ENCODE measurements at regions not wholly inside any gene's neighbourhood (a gene's known extent, or its start where the extent isn't known, plus 50 kb on each side); places are given as distances from the start of the nearest gene placed in this dataset.
"Not testable (repeated sequence)": the region's sequence is repeated elsewhere in the genome, so short reads cannot be mapped to it uniquely, and the experiment has no call there.

DNA sequence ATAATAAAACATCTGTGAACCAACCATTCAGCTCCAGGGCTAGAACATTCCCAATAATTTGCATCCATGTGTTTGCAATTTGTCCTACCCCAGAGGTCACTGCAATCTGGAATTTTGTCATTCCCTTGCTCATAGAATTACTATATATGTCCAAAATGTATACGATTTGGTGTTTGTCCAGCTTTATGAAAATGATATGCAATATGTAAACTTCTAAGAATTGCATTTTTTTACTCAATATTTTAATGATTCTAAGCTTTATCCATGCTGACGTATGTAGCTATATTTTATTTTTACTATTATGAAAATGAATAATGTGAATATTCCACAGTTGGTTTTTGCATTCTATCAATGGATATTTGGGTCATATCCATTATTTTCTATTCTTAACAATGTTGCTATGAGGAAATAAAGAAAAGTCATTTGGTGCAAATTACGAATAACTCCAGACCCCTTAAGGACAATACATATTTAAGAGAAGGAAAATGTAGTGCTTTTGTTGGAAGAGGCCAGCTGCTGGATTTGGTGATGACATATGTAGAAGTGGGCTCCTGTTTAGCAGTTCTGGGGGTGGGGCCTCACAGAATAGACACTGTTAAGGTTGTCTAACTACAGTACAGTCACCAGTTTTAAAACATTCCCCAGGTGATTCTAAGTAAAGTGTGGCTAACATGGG, 139.4 kb downstream of the SLC38A4 start:
- no peaks in the 10 kb centered on the region for H4K20me1 ChIP-seq (ENCODE audit: insufficient read depth)
- H3K79me2 ChIP-seq (ENCODE audit: insufficient read depth, low read length): no peaks in the 10 kb centered on the region
- H2AFZ ChIP-seq (ENCODE audit: low read depth, low read length, poor library complexity, severe bottlenecking): no peak overlapping the region
- TF ChIP-seq ELF1 (IDR thresholded peaks at IDR 0.05; ENCODE audit: borderline replicate concordance, low read depth): no peak
- TF ChIP-seq, protein P1, sequence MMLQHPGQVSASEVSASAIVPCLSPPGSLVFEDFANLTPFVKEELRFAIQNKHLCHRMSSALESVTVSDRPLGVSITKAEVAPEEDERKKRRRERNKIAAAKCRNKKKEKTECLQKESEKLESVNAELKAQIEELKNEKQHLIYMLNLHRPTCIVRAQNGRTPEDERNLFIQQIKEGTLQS (IDR thresholded peaks at IDR 0.05): no peak
- no peaks in the 10 kb centered on the region for H3K36me3 ChIP-seq (ENCODE audit: control insufficient read depth in 1 of 2, insufficient read depth in 2 of 2, low read length in 2 of 2)
- CTCF ChIA-PET: no interaction called here
- intact Hi-C loops (cut with micrococcal nuclease): no loop called here
- ATAC-seq (no peak), DNase-seq (ENCODE audit: low read depth, low spot score) (no peak)
- RAD21 ChIA-PET (ENCODE audit: low non-redundant PET in 1 of 2, low total read pairs in 2 of 2, uncharacterized antibody in 2 of 2, unreplicated experiment in 2 of 2): interaction anchor here in 1 of 2 experiments (0.7 kb wide), 1 partner anchor 16 kb away, joined by 6 read pairs; no protein-coding TSS in a partner anchor
- H3K4me3 ChIP-seq (replicated peaks in 1 of 2; ENCODE audit: low read depth in 1 of 2, low read length in 2 of 2): no peak overlapping the region
- H3K4me2 ChIP-seq (ENCODE audit: low read length): no peak overlapping the region
- no peaks in the 10 kb centered on the region for H3K4me1 ChIP-seq (ENCODE audit: control insufficient read depth in 1 of 2, insufficient read depth in 2 of 2, low read length in 2 of 2)
- no peak overlapping the region for H3K27ac ChIP-seq (ENCODE audit: low read depth, low read length)
- no TSS peak for BruUV-seq (replicated peaks)
- no peak overlapping the region for H3K9ac ChIP-seq (ENCODE audit: low read length)
- H3K27me3 ChIP-seq (ENCODE audit: insufficient read depth, low read length): no peaks in the 10 kb centered on the region
- H3K9me2 ChIP-seq (ENCODE audit: insufficient read depth): no peaks in the 10 kb centered on the region
- peaks cover 3 to 6% of the 10 kb centered on the region in 2 experiments; a peak in 1 of 4 replicates for H3K9me3 ChIP-seq (ENCODE audit: control insufficient read depth in 1 of 2, insufficient read depth in 1 of 2, low read depth in 1 of 2, low read length in 2 of 2)
- POLR2A ChIA-PET: no interaction called here

DNA sequence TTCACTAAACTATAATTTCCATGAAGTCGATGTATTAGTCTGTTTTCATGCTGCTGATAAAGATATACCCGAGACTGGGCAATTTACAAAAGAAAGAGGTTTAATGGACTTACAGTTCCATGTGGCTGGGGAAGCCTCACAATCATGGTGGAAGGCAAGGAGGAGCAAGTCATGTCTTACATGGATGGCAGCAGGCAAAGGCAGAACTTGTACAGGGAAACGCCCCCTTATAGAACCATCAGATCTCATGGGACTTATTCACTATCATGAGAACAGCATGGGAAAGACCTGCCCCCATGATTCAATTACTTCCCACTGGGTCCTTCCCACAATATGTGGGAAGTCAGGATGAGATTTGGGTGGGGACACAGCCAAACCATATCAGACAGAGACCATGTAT, 141.6 kb downstream of the SLC38A4 start:
- DNase-seq (ENCODE audit: low read depth, low spot score); POLR2A ChIA-PET; H3K36me3 ChIP-seq (ENCODE audit: control insufficient read depth in 1 of 2, insufficient read depth in 2 of 2, low read length in 2 of 2); BruUV-seq (replicated peaks); H3K27ac ChIP-seq (ENCODE audit: low read depth, low read length); H3K79me2 ChIP-seq (ENCODE audit: insufficient read depth, low read length); H3K9me3 ChIP-seq (ENCODE audit: control insufficient read depth in 1 of 2, insufficient read depth in 1 of 2, low read depth in 1 of 2, low read length in 2 of 2); H2AFZ ChIP-seq (ENCODE audit: low read depth, low read length, poor library complexity, severe bottlenecking); H3K4me2 ChIP-seq (ENCODE audit: low read length); H3K4me3 ChIP-seq (replicated peaks in 1 of 2; ENCODE audit: low read depth in 1 of 2, low read length in 2 of 2); H3K4me1 ChIP-seq (ENCODE audit: control insufficient read depth in 1 of 2, insufficient read depth in 2 of 2, low read length in 2 of 2); intact Hi-C loops (cut with micrococcal nuclease); CTCF ChIA-PET; ATAC-seq; H3K9me2 ChIP-seq (ENCODE audit: insufficient read depth); RAD21 ChIA-PET (ENCODE audit: low non-redundant PET in 1 of 2, low total read pairs in 2 of 2, uncharacterized antibody in 2 of 2, unreplicated experiment in 2 of 2); H3K9ac ChIP-seq (ENCODE audit: low read length); H4K20me1 ChIP-seq (ENCODE audit: insufficient read depth); H3K27me3 ChIP-seq (ENCODE audit: insufficient read depth, low read length): not testable (repeated sequence)

Data from HCT116 (cell line).